Osteocyte (in vitro differentiated cells): ENCODE measurements at regions not wholly inside any gene's neighbourhood (a gene's known extent, or its start where the extent isn't known, plus 50 kb on each side); places are given as distances from the start of the nearest gene placed in this dataset.
"Not testable (repeated sequence)": the region's sequence is repeated elsewhere in the genome, so short reads cannot be mapped to it uniquely, and the experiment has no call there.

Experiments
- DNase-seq: peaks from one replicate; pipeline ENCODE4 v3.0.0; 2021; ENCODE audit warnings: mixed read lengths; ENCODE audit not compliant: unreplicated experiment; ENCODE audit errors: extremely low spot score
- H3K27ac Mint-ChIP-seq: one replicate; pipeline ENCODE4 v1.8.0; 2021; ENCODE audit warnings: mild to moderate bottlenecking, mixed read lengths; ENCODE audit not compliant: unreplicated experiment
- H3K27me3 Mint-ChIP-seq: one replicate; pipeline ENCODE4 v1.8.0; 2021; ENCODE audit warnings: mixed read lengths; ENCODE audit not compliant: unreplicated experiment
- H3K36me3 Mint-ChIP-seq: one replicate; pipeline ENCODE4 v1.8.0; 2021; ENCODE audit warnings: mixed read lengths; ENCODE audit not compliant: unreplicated experiment
- H3K4me1 Mint-ChIP-seq: one replicate; pipeline ENCODE4 v1.8.0; 2021; ENCODE audit warnings: mixed read lengths; ENCODE audit not compliant: unreplicated experiment
- H3K4me3 Mint-ChIP-seq: one replicate; pipeline ENCODE4 v1.8.0; 2021; ENCODE audit warnings: mild to moderate bottlenecking, moderate library complexity, mixed read lengths; ENCODE audit not compliant: unreplicated experiment
- H3K9me3 Mint-ChIP-seq: one replicate; pipeline ENCODE4 v1.8.0; 2021; ENCODE audit warnings: mixed read lengths; ENCODE audit not compliant: unreplicated experiment
- TF ChIP-seq, protein P1 (sequence below): fragments of 200-600 bp; sonication (generic); IDR thresholded peaks from 2 replicates; pipeline ENCODE4 v1.5.0; 2021; ENCODE audit warnings: antibody characterized with exemption, mild to moderate bottlenecking, moderate library complexity

GRCh38 chr17:70739065-70739464, 569.7 kb downstream of the KCNJ2 start:
- no peak overlapping the region for H3K27ac Mint-ChIP-seq
- H3K4me3 Mint-ChIP-seq = no peak overlapping the region
- H3K27me3 Mint-ChIP-seq = peaks cover 7% of the 10 kb centered on the region
- H3K9me3 Mint-ChIP-seq = no peaks in the 10 kb centered on the region
- no peaks in the 10 kb centered on the region for H3K4me1 Mint-ChIP-seq
- DNase-seq = no peak
- TF ChIP-seq, protein P1, sequence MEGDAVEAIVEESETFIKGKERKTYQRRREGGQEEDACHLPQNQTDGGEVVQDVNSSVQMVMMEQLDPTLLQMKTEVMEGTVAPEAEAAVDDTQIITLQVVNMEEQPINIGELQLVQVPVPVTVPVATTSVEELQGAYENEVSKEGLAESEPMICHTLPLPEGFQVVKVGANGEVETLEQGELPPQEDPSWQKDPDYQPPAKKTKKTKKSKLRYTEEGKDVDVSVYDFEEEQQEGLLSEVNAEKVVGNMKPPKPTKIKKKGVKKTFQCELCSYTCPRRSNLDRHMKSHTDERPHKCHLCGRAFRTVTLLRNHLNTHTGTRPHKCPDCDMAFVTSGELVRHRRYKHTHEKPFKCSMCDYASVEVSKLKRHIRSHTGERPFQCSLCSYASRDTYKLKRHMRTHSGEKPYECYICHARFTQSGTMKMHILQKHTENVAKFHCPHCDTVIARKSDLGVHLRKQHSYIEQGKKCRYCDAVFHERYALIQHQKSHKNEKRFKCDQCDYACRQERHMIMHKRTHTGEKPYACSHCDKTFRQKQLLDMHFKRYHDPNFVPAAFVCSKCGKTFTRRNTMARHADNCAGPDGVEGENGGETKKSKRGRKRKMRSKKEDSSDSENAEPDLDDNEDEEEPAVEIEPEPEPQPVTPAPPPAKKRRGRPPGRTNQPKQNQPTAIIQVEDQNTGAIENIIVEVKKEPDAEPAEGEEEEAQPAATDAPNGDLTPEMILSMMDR = no peak
- H3K36me3 Mint-ChIP-seq = no peaks in the 10 kb centered on the region

DNA sequence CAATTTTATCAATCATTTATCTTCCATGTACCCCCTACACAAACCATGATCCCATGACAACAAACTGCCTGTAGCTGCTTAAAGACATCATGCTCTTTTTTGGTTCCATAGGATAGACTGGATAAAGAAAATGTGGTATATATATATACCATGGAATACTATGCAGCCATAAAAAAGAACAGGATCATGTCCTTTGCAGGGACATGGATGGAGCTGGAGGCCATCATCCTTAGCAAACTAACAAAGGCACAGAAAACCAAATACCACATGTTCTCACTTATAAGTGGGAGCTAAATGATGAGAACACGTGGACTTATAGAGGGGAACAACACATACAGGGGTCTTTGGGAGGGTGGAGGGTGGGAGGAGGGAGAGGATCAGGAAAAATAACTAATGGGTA, 577.2 kb downstream of the KCNJ2 start:
- DNase-seq, H3K9me3 Mint-ChIP-seq, H3K36me3 Mint-ChIP-seq, H3K27ac Mint-ChIP-seq, H3K4me1 Mint-ChIP-seq, H3K27me3 Mint-ChIP-seq, H3K4me3 Mint-ChIP-seq: not testable (repeated sequence)

DNA sequence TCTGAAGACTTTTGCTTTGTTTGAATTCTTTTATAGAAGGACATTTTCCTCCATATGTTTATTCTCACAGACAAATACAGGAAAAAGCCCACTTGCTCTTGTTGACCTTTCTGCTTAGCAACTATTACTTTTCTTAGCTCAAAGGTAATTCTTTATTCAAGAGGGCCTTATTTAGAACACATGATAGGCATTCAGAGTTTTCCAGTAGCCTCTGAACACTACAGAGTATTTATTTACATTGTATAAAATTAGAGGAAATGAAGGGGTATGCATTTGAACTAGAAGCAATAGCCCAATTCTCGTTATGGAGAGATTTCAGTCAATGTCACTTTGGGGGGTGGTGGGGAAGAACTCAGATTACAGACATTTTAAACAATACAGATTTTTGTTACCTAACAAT, 581.7 kb downstream of the KCNJ2 start:
- Mint-ChIP-seq H3K4me3 (no peak overlapping the region), H3K4me1 (no peaks in the 10 kb centered on the region), H3K27me3 (peaks cover 7% of the 10 kb centered on the region), H3K27ac (no peak overlapping the region), H3K9me3 (no peaks in the 10 kb centered on the region), H3K36me3 (no peaks in the 10 kb centered on the region)
- no peak for DNase-seq
- TF ChIP-seq, protein P1 = no peak

GRCh38 chr17:70752461-70752860, 583.1 kb downstream of the KCNJ2 start:
- not testable (repeated sequence) for H3K36me3 Mint-ChIP-seq, DNase-seq, H3K27ac Mint-ChIP-seq

GRCh38 chr17:70752966-70753467, 583.7 kb downstream of the KCNJ2 start:
- no peaks in the 10 kb centered on the region for H3K9me3 Mint-ChIP-seq

More at GRCh38 chr17:70752461-70752860, 583.1 kb downstream of the KCNJ2 start:
- not testable (repeated sequence) for H3K4me3 Mint-ChIP-seq, H3K4me1 Mint-ChIP-seq, H3K9me3 Mint-ChIP-seq, H3K27me3 Mint-ChIP-seq

GRCh38 chr17:70763018-70763417, 593.7 kb downstream of the KCNJ2 start:
- Mint-ChIP-seq H3K27ac (no peak overlapping the region), H3K36me3 (no peaks in the 10 kb centered on the region), H3K9me3 (no peaks in the 10 kb centered on the region), H3K27me3 (peaks cover 20% of the 10 kb centered on the region), H3K4me1 (no peaks in the 10 kb centered on the region), H3K4me3 (no peak overlapping the region)
- DNase-seq = no peak
- TF ChIP-seq, protein P1 = no peak

More at GRCh38 chr17:70752966-70753467, 583.7 kb downstream of the KCNJ2 start:
- Mint-ChIP-seq H3K4me3 (no peak overlapping the region), H3K27ac (no peak overlapping the region), H3K36me3 (no peaks in the 10 kb centered on the region), H3K27me3 (peaks cover 6% of the 10 kb centered on the region), H3K4me1 (no peaks in the 10 kb centered on the region)
- DNase-seq = no peak
- TF ChIP-seq, protein P1 = no peak
